Left renal cortex interstitium (tissue), 4 donors: ENCODE measurements at regions not wholly inside any gene's neighbourhood (a gene's known extent, or its start where the extent isn't known, plus 50 kb on each side); places are given as distances from the start of the nearest gene placed in this dataset.

ENCODE experiments used
- DNase-seq, 4 donors: peaks; one replicate each; pipeline ENCODE4 v3.0.0-alpha.2; 2013; ENCODE audit warnings: low read depth in 4 of 4, low spot score in 2 of 4, missing footprints in 1 of 4

GRCh38 chr1:38114241-38115026, 67.8 kb upstream of the POU3F1 start:
- DNase-seq: no peak

GRCh38 chr1:38113159-38113666, 66.6 kb upstream of the POU3F1 start:
- DNase-seq: no peak

GRCh38 chr1:38111589-38111988, 65.0 kb upstream of the POU3F1 start:
- DNase-seq: no peak

GRCh38 chr1:38105267-38105666, 58.7 kb upstream of the POU3F1 start:
- DNase-seq: no peak

GRCh38 chr1:38102636-38103035, 56.0 kb upstream of the POU3F1 start:
- DNase-seq: no peak

GRCh38 chr1:38101037-38101785, 54.6 kb upstream of the POU3F1 start:
- DNase-seq: no peak

GRCh38 chr1:38098101-38098847, 51.7 kb upstream of the POU3F1 start:
- DNase-seq: no peak

- no peak for DNase-seq
These were observed 50.8 kb upstream of the POU3F1 start for GRCh38 chr1:38097284-38097898.
